ENCODE measurements at regions not wholly inside any gene's neighbourhood (a gene's known extent, or its start where the extent isn't known, plus 50 kb on each side); places are given as distances from the start of the nearest gene placed in this dataset.

GRCh38 chr11:109847621-109848020, 245.6 kb upstream of the ZC3H12C start (continued):
- no peak for TF ChIP-seq ZNF592 (IDR thresholded peaks at IDR 0.05)

GRCh38 chr11:109849051-109849450, 244.1 kb upstream of the ZC3H12C start:
- Histone ChIP-seq H3K4me1 (ENCODE audit: control insufficient read depth, insufficient read depth, low read length) (no peaks in the 10 kb centered on the region), H3K27ac (ENCODE audit: control insufficient read depth, insufficient read depth) (no peak overlapping the region), H3K9ac (ENCODE audit: control insufficient read depth, insufficient read depth, low read length) (no peak overlapping the region), H3K79me2 (ENCODE audit: control insufficient read depth, insufficient read depth, low read length) (no peaks in the 10 kb centered on the region), H3K4me3 (no peak overlapping the region), H3K4me2 (ENCODE audit: control insufficient read depth, insufficient read depth) (no peak overlapping the region), H4K20me1 (ENCODE audit: control insufficient read depth, insufficient read depth) (no peaks in the 10 kb centered on the region), H2AFZ (ENCODE audit: control insufficient read depth, low read depth, low read length) (no peak overlapping the region), H3K36me3 (ENCODE audit: control insufficient read depth in 2 of 2, insufficient read depth in 2 of 2, low read length in 1 of 2) (no peaks in the 10 kb centered on the region), H3K27me3 (replicated peaks in 1 of 2; ENCODE audit: control insufficient read depth in 2 of 2, insufficient read depth in 2 of 2, low read length in 1 of 2) (no peaks in the 10 kb centered on the region), H3K9me3 (replicated peaks; ENCODE audit: control insufficient read depth, insufficient read depth, low read length) (no peaks in the 10 kb centered on the region)
- ChIA-PET CTCF (interaction anchor here (8.2 kb wide), 1 partner anchor 94 kb away, joined by 251 read pairs; no protein-coding TSS in a partner anchor), RAD21 (ENCODE audit: unreplicated experiment) (interaction anchor here (1.0 kb wide), 1 partner anchor 10 kb away, joined by 3 read pairs; no protein-coding TSS in a partner anchor), SMC1A (ENCODE audit: uncharacterized antibody, unreplicated experiment) (interaction anchor here (0.6 to 4.8 kb wide), 8 partner anchors 12 to 350 kb away, joined by 3 to 47 read pairs (median 4); no protein-coding TSS in a partner anchor), POLR2A (no interaction called here)
- ATAC-seq, result no peak
- intact Hi-C loops (cut with micrococcal nuclease; ENCODE audit: unreplicated experiment) (no loop called here), in situ Hi-C loops (cut with MboI) (no loop called here)
- no peak for DNase-seq (ENCODE audit: low read depth, low spot score)
- no TSS peak for BruUV-seq (replicated peaks)
- WGBS (ENCODE audit: insufficient coverage, insufficient replicate concordance, low lambda C conversion rate, missing lambda C conversion rate), result 65% methylated on average over 3 of the region's 3 CpGs
- FAIRE-seq, result no peak
- TF ChIP-seq ETV6 (conservative IDR thresholded peaks at IDR 0.05 in 1 of 2, IDR thresholded peaks at IDR 0.05 in 1 of 2; ENCODE audit: borderline replicate concordance in 1 of 2, low read depth in 1 of 2) (no peak), EED (IDR thresholded peaks at IDR 0.05; ENCODE audit: low read depth) (no peak), RFX5 (IDR thresholded peaks at IDR 0.05; ENCODE audit: low read depth, low read length) (no peak), RBBP5 (conservative IDR thresholded peaks at IDR 0.05) (no peak), CUX1 (IDR thresholded peaks at IDR 0.05; ENCODE audit: insufficient replicate concordance, low read depth, low read length) (no peak), NFIC (IDR thresholded peaks at IDR 0.05; ENCODE audit: low read depth, low read length) (no peak), MTA2 (IDR thresholded peaks at IDR 0.05; ENCODE audit: low read depth) (no peak), IKZF1 (conservative IDR thresholded peaks at IDR 0.05) (no peak), HSF1 (IDR thresholded peaks at IDR 0.05; ENCODE audit: low read depth, low read length) (no peak), SMAD5 (IDR thresholded peaks at IDR 0.05; ENCODE audit: low read depth) (no peak), MEF2A (IDR thresholded peaks at IDR 0.05; ENCODE audit: insufficient read depth, low read depth, low read length) (no peak), BACH1 (IDR thresholded peaks at IDR 0.05; ENCODE audit: borderline replicate concordance) (no peak)
